K562 (cell line): ENCODE measurements at regions not wholly inside any gene's neighbourhood (a gene's known extent, or its start where the extent isn't known, plus 50 kb on each side); places are given as distances from the start of the nearest gene placed in this dataset.

Experiments used
- BACH1 ChIP-seq: fragments of 200-800 bp; sonication (Bioruptor generic); IDR thresholded peaks from 2 replicates; pipeline ENCODE4 v1.6.1; 2016; ENCODE audit warnings: missing genetic modification characterization, missing compliant biosample characterization
- DPF2 ChIP-seq: fragments of 450-650 bp; IDR thresholded peaks from 2 replicates; pipeline ENCODE4 v1.6.1; 2016
- KAT8 ChIP-seq: fragments of 450-650 bp; IDR thresholded peaks from 2 replicates; pipeline ENCODE4 v1.6.1; 2016; ENCODE audit warnings: low read depth, mild to moderate bottlenecking
- MEIS2 ChIP-seq: fragments of 450-650 bp; IDR thresholded peaks from 2 replicates; pipeline ENCODE4 v1.6.1; 2014; ENCODE audit warnings: mild to moderate bottlenecking; ENCODE audit not compliant: partially characterized antibody
- NFATC3 ChIP-seq: fragments of 450-650 bp; IDR thresholded peaks from 2 replicates; pipeline ENCODE4 v1.6.1; 2017; ENCODE audit warnings: mild to moderate bottlenecking
- NFIC ChIP-seq: fragments of 450-650 bp; IDR thresholded peaks from 2 replicates; pipeline ENCODE4 v1.6.1; 2017; ENCODE audit warnings: mild to moderate bottlenecking, inconsistent platforms
- NFRKB ChIP-seq: fragments of 450-650 bp; IDR thresholded peaks from 2 replicates; pipeline ENCODE4 v1.6.1; 2016; ENCODE audit warnings: low read depth
- NR2C2 ChIP-seq, 2 experiments: fragments of 200-800 bp in 1 of 2; sonication (Bioruptor generic) in 1 of 2; sonication (generic) in 1 of 2; formaldehyde crosslinking in 1 of 2; IDR thresholded peaks; 2 replicates each; pipeline versions ENCODE4 v1.6.1 to v1.8.0; 2016 to 2022; ENCODE audit warnings: mild to moderate bottlenecking in 1 of 2, missing compliant biosample characterization in 1 of 2, missing genetic modification characterization in 1 of 2, missing genetic modification reagents in 1 of 2
- RBM22 ChIP-seq: fragments of 200-400 bp; formaldehyde crosslinking; IDR thresholded peaks from 2 replicates; pipeline ENCODE4 v1.6.1; 2018; ENCODE audit warnings: low read length, low read depth; ENCODE audit not compliant: poor library complexity, severe bottlenecking
- SIN3B ChIP-seq: fragments of 450-650 bp; IDR thresholded peaks from 2 replicates; pipeline ENCODE4 v1.6.1; 2017; ENCODE audit warnings: low read depth, mild to moderate bottlenecking, moderate library complexity
- SRF ChIP-seq, 2 experiments: fragments of 250-450, 450-650 bp in 1 of 2; sonication (Bioruptor Pico) in 1 of 2; sonication (generic) in 1 of 2; formaldehyde crosslinking; IDR thresholded peaks; 2 replicates each; pipeline versions ENCODE4 v1.5.0 to v1.5.1; 2020 to 2022; ENCODE audit warnings: mild to moderate bottlenecking in 1 of 2, missing genetic modification reagents in 1 of 2
- TAL1 ChIP-seq: fragments of 450-650 bp; IDR thresholded peaks from 2 replicates; pipeline ENCODE4 v1.6.1; 2016; ENCODE audit warnings: mild to moderate bottlenecking
- TBP ChIP-seq: optimal IDR thresholded peaks from 2 replicates; pipeline ENCODE3; 2011; ENCODE audit warnings: low read depth, low read length, improper control_type of control experiment
- TRIM24 ChIP-seq, 2 experiments: fragments of 450-650 bp; IDR thresholded peaks; 2 replicates each; pipeline ENCODE4 v1.6.1; 2016
- U2AF1 ChIP-seq: fragments of 200-400 bp; formaldehyde crosslinking; optimal IDR thresholded peaks from 2 replicates; pipeline ENCODE3; 2017; ENCODE audit warnings: mild to moderate bottlenecking, low read depth, low read length, moderate library complexity
- ZNF124 ChIP-seq: sonication (generic); formaldehyde crosslinking; IDR thresholded peaks from 2 replicates; pipeline ENCODE4 v1.8.1; 2022; ENCODE audit warnings: missing genetic modification reagents
- ZNF76 ChIP-seq: fragments of 250-450 bp; sonication (Bioruptor Pico); IDR thresholded peaks from 2 replicates; pipeline ENCODE4 v1.4.0; 2020; ENCODE audit warnings: mild to moderate bottlenecking, moderate library complexity, borderline replicate concordance
- ZNF778 ChIP-seq: fragments of 450-650 bp; formaldehyde crosslinking; IDR thresholded peaks from 2 replicates; pipeline ENCODE4 v1.4.0; 2020; ENCODE audit warnings: mild to moderate bottlenecking, moderate library complexity
- ZNF830 ChIP-seq: fragments of 250-450 bp; sonication (Bioruptor Pico); IDR thresholded peaks from 2 replicates; pipeline ENCODE4 v1.5.0; 2021; ENCODE audit warnings: mild to moderate bottlenecking
- TF ChIP-seq, protein P1 (sequence below): fragments of 450-650 bp; formaldehyde crosslinking; IDR thresholded peaks from 2 replicates; pipeline ENCODE4 v1.4.0; 2020; ENCODE audit warnings: mild to moderate bottlenecking, moderate library complexity
- TF ChIP-seq, protein P2 (sequence below): fragments of 250-450 bp; sonication (Bioruptor Pico); IDR thresholded peaks from 2 replicates; pipeline ENCODE4 v1.8.0; 2022; ENCODE audit warnings: inconsistent platforms
- TF ChIP-seq, protein P3 (sequence below): sonication (generic); formaldehyde crosslinking; IDR thresholded peaks from 2 replicates; pipeline ENCODE4 v1.8.0; 2022; ENCODE audit warnings: missing genetic modification reagents, mild to moderate bottlenecking, borderline replicate concordance
- TF ChIP-seq, protein P4 (sequence below): fragments of 450-650 bp; IDR thresholded peaks from 2 replicates; pipeline ENCODE4 v1.6.1; 2016; ENCODE audit warnings: borderline replicate concordance

DNA sequence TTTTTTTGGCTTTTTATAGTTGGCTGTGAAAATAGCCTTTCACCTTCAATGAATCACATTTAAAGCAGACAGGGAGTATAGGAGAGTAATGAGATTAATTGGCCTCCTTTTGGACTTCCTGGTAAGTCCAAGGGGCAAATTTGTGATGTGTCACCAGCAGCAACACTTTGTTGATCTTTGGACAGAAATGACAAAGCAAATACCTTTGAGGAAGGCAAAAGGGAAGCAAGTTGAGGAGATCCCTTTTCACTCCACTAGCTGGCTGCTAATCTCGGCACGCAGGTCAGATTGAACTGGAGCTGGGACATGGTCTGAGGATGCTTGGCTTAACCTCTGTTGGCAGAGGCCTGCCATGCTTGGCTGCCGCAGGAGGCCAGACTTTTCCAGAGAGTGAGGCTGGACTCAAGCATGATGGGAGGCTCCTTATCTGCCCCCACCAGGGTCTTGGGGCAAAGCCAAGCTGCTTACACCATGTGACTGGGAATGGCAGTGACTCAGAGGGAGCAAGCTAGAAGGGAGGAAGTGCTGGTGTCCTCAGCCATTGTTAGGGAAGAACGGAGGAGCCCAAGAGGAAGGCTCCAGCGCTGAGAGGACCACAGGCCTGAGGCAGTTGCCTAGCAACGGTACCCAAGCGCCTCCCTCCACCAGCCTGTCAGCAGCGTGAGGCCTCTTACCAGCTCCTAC is 174.5 kb upstream of the MAP1B start (continued):
- TF ChIP-seq, protein P1, sequence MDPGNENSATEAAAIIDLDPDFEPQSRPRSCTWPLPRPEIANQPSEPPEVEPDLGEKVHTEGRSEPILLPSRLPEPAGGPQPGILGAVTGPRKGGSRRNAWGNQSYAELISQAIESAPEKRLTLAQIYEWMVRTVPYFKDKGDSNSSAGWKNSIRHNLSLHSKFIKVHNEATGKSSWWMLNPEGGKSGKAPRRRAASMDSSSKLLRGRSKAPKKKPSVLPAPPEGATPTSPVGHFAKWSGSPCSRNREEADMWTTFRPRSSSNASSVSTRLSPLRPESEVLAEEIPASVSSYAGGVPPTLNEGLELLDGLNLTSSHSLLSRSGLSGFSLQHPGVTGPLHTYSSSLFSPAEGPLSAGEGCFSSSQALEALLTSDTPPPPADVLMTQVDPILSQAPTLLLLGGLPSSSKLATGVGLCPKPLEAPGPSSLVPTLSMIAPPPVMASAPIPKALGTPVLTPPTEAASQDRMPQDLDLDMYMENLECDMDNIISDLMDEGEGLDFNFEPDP (CRISPR knock-in tag) = no peak
- TF ChIP-seq NFRKB (no peak), SIN3B (no peak), DPF2 (peak; percentile 73), RBM22 (no peak), BACH1 (tag) (0 out of 2 replicates have a peak, but pooled peaks have one; percentile 57), ZNF830 (CRISPR knock-in tag) (0 out of 2 replicates have a peak, but pooled peaks have one; percentile 29), ZNF778 (CRISPR knock-in tag) (no peak), MEIS2 (no peak), TAL1 (peak; percentile 62), SRF (CRISPR knock-in tag; IDR thresholded peaks at IDR 0.05) (no peak), U2AF1 (no peak), ZNF76 (CRISPR knock-in tag) (no peak), NFIC (peak; percentile 94), TRIM24 (IDR thresholded peaks at IDR 0.05) (peak in 1 of 2 experiments; percentile 21; a peak in 1 of 4 replicates), ZNF124 (CRISPR knock-in tag) (no peak), TBP (no peak), NFATC3 (no peak), NR2C2 (CRISPR knock-in tag; IDR thresholded peaks at IDR 0.05) (no peak), NR2C2 (tag; IDR thresholded peaks at IDR 0.05) (peak; percentile 76), KAT8 (no peak)
- TF ChIP-seq, protein P2, sequence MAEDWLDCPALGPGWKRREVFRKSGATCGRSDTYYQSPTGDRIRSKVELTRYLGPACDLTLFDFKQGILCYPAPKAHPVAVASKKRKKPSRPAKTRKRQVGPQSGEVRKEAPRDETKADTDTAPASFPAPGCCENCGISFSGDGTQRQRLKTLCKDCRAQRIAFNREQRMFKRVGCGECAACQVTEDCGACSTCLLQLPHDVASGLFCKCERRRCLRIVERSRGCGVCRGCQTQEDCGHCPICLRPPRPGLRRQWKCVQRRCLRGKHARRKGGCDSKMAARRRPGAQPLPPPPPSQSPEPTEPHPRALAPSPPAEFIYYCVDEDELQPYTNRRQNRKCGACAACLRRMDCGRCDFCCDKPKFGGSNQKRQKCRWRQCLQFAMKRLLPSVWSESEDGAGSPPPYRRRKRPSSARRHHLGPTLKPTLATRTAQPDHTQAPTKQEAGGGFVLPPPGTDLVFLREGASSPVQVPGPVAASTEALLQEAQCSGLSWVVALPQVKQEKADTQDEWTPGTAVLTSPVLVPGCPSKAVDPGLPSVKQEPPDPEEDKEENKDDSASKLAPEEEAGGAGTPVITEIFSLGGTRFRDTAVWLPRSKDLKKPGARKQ (CRISPR knock-in tag) = no peak
- TF ChIP-seq, protein P3, sequence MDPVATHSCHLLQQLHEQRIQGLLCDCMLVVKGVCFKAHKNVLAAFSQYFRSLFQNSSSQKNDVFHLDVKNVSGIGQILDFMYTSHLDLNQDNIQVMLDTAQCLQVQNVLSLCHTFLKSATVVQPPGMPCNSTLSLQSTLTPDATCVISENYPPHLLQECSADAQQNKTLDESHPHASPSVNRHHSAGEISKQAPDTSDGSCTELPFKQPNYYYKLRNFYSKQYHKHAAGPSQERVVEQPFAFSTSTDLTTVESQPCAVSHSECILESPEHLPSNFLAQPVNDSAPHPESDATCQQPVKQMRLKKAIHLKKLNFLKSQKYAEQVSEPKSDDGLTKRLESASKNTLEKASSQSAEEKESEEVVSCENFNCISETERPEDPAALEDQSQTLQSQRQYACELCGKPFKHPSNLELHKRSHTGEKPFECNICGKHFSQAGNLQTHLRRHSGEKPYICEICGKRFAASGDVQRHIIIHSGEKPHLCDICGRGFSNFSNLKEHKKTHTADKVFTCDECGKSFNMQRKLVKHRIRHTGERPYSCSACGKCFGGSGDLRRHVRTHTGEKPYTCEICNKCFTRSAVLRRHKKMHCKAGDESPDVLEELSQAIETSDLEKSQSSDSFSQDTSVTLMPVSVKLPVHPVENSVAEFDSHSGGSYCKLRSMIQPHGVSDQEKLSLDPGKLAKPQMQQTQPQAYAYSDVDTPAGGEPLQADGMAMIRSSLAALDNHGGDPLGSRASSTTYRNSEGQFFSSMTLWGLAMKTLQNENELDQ = no peak
- TF ChIP-seq, protein P4, sequence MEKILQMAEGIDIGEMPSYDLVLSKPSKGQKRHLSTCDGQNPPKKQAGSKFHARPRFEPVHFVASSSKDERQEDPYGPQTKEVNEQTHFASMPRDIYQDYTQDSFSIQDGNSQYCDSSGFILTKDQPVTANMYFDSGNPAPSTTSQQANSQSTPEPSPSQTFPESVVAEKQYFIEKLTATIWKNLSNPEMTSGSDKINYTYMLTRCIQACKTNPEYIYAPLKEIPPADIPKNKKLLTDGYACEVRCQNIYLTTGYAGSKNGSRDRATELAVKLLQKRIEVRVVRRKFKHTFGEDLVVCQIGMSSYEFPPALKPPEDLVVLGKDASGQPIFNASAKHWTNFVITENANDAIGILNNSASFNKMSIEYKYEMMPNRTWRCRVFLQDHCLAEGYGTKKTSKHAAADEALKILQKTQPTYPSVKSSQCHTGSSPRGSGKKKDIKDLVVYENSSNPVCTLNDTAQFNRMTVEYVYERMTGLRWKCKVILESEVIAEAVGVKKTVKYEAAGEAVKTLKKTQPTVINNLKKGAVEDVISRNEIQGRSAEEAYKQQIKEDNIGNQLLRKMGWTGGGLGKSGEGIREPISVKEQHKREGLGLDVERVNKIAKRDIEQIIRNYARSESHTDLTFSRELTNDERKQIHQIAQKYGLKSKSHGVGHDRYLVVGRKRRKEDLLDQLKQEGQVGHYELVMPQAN = no peak
